Fibroblast of skin of back (primary cell): ENCODE measurements at regions not wholly inside any gene's neighbourhood (a gene's known extent, or its start where the extent isn't known, plus 50 kb on each side); places are given as distances from the start of the nearest gene placed in this dataset.

Experiments
- DNase-seq: peaks from one replicate; pipeline ENCODE4 v3.0.0-alpha.2; 2013

DNA sequence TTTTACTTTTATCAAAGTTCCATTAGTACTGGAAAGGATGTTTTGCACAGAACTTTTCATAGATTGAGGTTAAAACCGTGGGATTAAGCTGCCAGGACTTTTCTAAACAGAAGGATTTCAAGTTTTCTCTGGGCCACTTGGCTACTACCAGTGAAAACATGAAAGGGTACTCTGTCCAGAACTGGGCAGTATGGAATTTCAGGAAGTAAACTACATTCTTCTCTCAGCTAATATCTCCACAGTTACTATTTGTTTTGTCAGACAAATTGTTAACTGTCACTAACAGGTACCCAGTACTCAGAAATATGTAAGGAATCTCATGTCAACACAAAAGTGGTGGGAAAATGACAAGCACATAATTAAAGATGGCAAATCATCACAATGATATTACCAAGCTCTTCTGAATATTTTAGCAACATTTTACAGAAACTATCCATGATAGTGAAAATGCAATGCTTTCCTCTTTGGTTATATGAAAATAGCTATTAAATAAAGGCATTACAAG, 454.4 kb downstream of the C4orf33 start:
- peak; percentile 0 for DNase-seq

DNA sequence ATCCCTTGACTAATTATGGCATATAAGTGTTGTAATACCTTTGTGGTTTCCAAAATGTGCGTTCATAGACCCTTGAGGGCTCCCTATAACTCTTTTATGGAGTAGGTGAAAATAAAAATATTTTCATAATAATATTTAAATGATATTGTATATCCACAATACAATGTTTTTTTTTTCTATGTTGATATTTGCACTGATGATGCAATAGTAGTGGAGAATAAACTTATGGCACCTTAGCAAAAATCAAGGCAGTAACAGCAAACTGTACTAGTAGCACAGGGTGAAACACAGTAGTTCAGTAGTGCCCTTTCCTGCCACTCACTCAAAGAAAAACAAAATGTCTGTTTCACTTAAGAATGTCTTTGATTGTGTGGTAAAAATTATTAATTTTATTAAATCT, 465.3 kb downstream of the C4orf33 start:
- no peak for DNase-seq

DNA sequence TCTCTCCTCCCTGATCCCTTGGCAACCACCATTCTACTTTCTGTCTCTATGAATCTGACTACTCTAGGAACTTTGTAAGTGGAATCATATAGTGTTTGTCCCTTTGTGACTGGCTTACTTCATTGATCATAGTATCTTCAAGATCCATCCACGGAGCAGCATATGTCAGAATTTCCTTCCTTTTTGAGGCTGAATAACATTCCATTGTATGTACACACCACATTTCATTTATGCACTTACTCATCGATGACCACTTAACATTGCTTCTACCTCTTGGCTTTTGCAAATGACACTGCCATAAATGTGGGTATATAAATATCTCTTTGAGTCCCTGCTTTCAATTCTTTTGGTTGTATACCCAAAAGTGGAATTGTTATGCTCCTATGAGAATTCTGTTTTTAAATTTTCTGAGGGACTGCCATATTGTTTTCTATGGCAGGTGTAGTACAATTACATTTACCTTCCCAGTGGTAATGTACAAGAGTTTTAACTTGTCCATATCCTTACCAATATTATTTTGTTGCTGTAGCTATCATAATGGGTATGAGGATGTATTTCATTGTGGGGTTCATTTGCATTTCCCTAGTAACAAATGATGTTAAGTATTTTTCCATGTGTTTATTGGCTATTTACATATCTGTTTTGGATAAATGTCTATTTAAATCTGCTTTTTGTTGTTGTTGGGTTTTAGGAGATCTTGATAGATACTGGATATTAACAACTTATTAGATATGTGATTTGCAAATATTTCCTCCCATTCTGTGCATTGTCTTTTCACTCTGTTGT, 466.1 kb downstream of the C4orf33 start:
- peak; percentile 34 for DNase-seq

DNA sequence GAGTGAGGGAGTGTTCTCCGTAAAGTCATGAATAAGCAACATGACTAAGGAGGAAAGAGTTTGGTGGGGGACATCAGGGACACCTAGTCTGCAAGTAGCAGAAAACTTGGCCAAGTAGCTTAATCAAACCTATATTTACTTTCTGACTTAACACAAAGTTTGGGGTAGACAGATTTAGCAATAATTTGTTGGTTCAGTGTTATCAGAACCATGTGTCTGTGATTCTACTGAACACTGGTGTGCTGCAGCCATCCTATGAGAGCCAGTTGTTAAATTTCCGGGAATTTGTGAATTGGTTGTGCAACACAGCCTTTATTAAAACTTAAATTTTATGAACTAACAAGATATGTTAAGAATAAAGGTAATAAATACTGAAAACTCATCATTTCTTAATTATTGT, 469.3 kb downstream of the C4orf33 start:
- no peak for DNase-seq

- no peak for DNase-seq
Measured at GRCh38 chr4:129570326-129570725, 474.4 kb downstream of the C4orf33 start.

DNA sequence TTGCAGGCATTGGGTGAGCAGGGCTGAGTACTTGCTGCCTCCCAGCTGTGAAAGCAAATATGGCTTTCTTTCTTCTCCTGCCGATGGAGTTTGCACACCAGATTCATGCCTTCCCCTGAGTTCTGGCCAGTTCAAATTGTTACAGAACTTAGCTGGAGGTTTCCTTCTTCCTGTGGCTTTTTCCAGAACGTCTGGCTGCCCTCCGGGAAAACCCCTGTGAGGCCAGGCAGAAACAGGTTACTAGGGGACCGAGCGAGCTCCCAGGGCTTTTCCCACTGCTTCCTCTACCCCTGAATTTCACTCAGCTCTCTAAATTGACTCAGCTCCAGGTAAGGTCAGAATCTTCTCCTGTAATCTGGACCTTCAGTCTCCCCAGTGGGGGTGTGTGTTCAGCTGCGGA, 482.4 kb downstream of the C4orf33 start:
- no peak for DNase-seq

DNA sequence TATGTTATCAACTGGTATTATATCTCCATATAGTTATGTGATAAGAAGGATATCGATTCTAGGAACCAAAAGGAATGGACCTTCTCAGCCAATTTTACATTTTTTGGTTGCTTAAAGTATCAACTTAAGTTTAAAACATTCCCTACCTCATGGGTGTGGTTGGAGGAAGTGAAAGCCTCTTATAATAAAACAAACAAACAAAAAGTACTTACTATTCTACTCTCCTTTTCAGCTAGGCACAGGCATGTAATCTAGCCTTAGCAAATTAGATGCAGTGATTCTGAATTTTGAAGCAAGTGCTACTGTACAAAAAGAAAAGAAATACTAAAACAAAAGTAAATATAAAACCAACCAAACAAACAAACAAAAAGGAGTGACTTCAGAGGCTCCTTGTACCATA, 485.4 kb downstream of the C4orf33 start:
- no peak for DNase-seq

GRCh38 chr4:129583868-129584267, 487.9 kb downstream of the C4orf33 start:
- DNase-seq: peak; percentile 17

DNA sequence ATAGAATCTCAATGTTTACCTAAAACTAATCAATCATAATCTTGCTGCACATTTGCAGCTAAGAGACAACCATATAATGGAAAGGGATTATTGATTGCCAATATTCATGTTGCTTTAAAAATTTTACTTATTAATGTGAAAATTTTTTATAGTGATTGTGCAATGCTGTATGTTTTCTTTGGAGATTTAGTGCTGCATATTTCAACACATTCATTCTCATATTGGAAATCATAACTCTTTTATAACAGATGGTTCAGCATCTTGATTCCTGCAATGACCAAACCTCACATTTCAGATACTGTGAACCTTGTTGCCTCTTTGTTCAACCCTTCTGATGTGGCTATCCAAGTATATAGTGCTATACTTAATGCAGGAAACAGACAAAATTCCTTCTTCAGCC, 502.6 kb downstream of the C4orf33 start:
- no peak for DNase-seq

DNA sequence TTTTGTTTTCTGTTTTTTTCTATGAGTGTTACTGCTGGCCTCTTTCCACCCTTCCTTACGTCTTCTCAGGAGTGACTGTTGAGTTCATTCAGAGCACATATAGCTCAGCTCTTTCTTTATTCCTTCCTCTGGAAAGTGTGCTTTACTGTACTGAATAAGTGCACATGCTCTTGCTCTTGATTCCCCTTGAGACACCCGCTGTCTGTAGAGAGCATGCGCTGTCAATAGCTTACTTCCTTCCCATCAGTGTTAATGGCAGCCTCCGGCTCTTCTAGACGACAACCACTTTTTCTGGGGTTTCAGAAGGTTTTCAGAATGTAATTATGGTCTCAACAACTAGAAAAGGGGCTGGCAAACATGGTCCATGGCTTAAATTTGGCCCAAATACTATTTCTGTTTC, 504.9 kb downstream of the C4orf33 start:
- DNase-seq: no peak

DNA sequence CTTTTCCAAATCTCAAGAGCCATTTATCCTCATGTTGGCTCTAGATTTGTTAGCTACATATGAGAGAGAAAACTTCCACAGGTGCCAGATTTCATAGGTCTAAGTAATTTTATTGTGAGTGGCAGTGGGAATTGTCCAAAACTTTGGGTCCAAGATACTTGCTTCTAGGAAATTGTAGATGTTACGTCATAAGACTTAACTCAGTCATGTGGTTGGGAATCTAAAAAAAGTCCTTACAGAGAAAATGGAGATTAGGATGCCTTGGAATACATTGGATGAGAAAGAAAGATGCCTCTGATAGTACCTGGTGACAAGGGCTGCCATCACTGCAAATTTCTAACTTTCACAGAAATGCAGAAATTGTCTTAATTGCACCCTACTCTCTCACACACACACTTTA, 506.5 kb downstream of the C4orf33 start:
- no peak for DNase-seq

GRCh38 chr4:129603241-129603931, 507.4 kb downstream of the C4orf33 start:
- no peak for DNase-seq

DNA sequence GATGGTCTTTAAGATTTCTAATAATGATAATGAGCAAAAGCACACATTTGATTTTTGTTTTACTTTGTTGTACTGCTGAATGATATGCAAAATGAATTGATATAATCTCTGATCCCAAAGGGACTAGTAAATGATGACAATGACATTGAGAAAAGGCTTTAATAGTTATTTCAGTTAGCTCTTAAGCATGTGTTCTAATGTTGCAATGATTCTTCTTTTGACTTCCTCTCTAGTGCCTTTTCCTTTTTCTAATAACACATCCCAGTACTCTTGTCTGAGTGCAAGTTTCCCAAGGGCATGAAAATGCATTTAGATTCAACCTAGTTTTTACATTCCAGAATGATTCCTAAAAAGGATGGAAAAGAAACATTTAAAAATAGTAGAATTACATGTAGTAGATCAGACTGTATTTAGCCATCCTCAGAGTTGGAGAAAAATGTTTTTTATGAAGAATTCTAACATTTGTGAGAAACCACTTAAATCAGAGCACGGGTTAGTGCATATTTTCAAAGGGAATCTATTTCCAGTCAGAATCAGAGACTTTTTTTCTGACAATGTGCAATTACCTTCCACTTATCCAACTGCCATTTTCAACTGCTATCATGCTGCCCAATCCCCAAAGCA, 508.8 kb downstream of the C4orf33 start:
- DNase-seq: no peak

DNA sequence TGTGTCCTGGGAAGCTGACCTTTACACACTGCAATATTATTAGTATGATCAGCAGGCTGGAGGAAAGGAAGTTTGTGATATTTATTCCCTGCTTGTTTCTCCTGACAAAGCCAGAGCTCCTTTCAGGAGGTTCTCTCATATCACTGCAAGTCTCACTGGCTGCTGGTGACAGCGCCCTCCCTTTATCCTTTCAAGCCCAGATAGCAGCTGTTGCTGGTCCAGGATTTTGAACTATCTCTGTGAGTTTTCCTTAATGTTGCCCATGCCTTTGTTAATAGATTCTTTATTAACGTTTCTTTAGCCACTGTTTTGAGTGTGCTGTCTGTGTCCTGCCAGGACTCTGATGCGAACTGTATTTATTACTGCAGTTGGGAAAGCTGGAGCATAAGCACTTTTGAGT, 518.7 kb downstream of the C4orf33 start:
- DNase-seq: no peak

DNA sequence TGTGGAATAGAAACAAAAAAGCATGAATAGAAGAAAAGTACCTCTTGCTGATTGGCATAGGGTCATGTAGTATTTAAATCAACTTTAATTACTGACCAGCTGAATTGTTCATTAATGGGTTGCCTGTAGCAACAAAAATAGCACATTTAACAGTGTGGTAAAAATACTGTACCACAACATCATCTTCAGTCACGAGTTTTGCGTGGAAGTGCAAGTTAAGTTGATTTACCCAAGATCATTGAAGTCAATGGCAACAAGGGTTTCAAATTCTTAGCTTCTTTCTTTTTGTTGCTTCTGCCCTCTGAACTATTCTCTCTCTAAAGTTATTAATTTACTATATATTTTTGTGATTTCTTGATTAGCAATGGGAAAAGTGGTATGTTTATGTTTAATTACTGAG, 526.6 kb downstream of the C4orf33 start:
- DNase-seq: no peak

- DNase-seq: no peak
Measured at GRCh38 chr4:129623233-129623875, 527.4 kb downstream of the C4orf33 start.

- peak; percentile 40 for DNase-seq
Measured at GRCh38 chr4:129641179-129641578, 545.2 kb downstream of the C4orf33 start.

GRCh38 chr4:129645461-129645860, 549.5 kb downstream of the C4orf33 start:
- DNase-seq: no peak

- no peak for DNase-seq
Measured at GRCh38 chr4:129668092-129668491, 572.1 kb downstream of the C4orf33 start.

DNA sequence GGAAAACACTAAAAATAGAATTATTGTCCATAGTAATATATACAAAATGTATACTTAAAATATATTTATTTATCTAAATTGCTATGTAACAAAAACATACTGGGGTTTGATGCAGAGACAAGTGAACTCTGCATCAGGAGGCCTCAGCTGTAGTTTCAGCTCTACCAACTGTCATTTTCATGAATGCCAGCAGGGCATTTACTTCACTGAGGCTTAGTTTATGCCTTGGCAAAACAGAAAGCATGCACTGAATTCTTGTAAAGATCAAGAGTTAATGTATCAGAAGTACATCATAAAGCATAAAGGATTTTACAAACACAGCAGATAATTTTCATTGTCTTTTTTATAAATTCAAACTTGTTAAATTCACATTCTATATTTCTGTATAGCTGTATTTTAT, 577.0 kb downstream of the C4orf33 start:
- DNase-seq: no peak

- DNase-seq: no peak
Measured at GRCh38 chr4:129675036-129675435, 579.1 kb downstream of the C4orf33 start.

- no peak for DNase-seq
Measured at GRCh38 chr4:129676934-129677333, 581.0 kb downstream of the C4orf33 start.

GRCh38 chr4:129682586-129682985, 586.6 kb downstream of the C4orf33 start:
- no peak for DNase-seq
